Vagina (tissue), 2 donors: ENCODE measurements at regions not wholly inside any gene's neighbourhood (a gene's known extent, or its start where the extent isn't known, plus 50 kb on each side); places are given as distances from the start of the nearest gene placed in this dataset.

ENCODE experiments used
- DNase-seq, 2 donors: peaks; one replicate each; pipeline ENCODE4 v3.0.0-alpha.2; 2017; ENCODE audit errors: extremely low spot score in 2 of 2
- H3K27ac ChIP-seq: fragments of 200-600 bp; sonication (generic); one replicate; pipeline ENCODE4 v1.5.1; 2019
- H3K27me3 ChIP-seq: fragments of 200-600 bp; sonication (generic); one replicate; pipeline ENCODE4 v1.5.1; 2019
- H3K36me3 ChIP-seq, 2 donors: fragments of 200-600 bp; sonication (generic); one replicate each; pipeline ENCODE4 v1.5.1; 2017 to 2019
- H3K4me1 ChIP-seq: fragments of 200-600 bp; sonication (generic); one replicate; pipeline ENCODE4 v1.5.1; 2019
- H3K4me3 ChIP-seq, 2 donors: fragments of 200-600 bp; sonication (generic); 1 replicate in 1 of 2; 2 replicates in 1 of 2; pipeline ENCODE4 v1.5.1; 2016 to 2019
- H3K9me3 ChIP-seq: fragments of 200-600 bp; sonication (generic); one replicate; pipeline ENCODE4 v1.5.1; 2019
- CTCF ChIP-seq, 3 experiments: fragments of 450-650 bp in 2 of 3; fragments of 200-600 bp in 1 of 3; sonication (generic) in 1 of 3; IDR thresholded peaks; one replicate each; pipeline ENCODE4 v1.5.1; 2017 to 2019; ENCODE audit warnings: antibody characterized with exemption in 3 of 3, mild to moderate bottlenecking in 2 of 3, moderate library complexity in 2 of 3
- POLR2A ChIP-seq, 2 donors: fragments of 450-650 bp; IDR thresholded peaks; one replicate each; pipeline ENCODE4 v1.6.1; 2017; ENCODE audit warnings: antibody characterized with exemption in 2 of 2, mild to moderate bottlenecking in 2 of 2, moderate library complexity in 2 of 2
- POLR2AphosphoS5 ChIP-seq, 2 donors: sonication (generic); formaldehyde crosslinking; IDR thresholded peaks; one replicate each; pipeline ENCODE4 v1.9.0; 2017; ENCODE audit warnings: antibody characterized with exemption in 2 of 2, mild to moderate bottlenecking in 2 of 2, low read depth in 1 of 2; ENCODE audit not compliant: insufficient read depth in 1 of 2
- intact Hi-C: fragments of 100-400 bp; cut with DNase I; formaldehyde crosslinking; loops from one replicate; pipeline ENCODE4 v1.15.1; 2023

- H3K36me3 ChIP-seq: no peaks in the 10 kb centered on the region
- no peak overlapping the region for H3K4me3 ChIP-seq
- TF ChIP-seq POLR2A (IDR thresholded peaks at IDR 0.05) (no peak), POLR2AphosphoS5 (IDR thresholded peaks at IDR 0.05; ENCODE audit: insufficient read depth in 1 of 2, low read depth in 1 of 2) (no peak), CTCF (IDR thresholded peaks at IDR 0.05) (no peak)
- intact Hi-C loops: no loop called here
- H3K9me3 ChIP-seq: no peaks in the 10 kb centered on the region
- no peak overlapping the region for H3K27ac ChIP-seq
- no peaks in the 10 kb centered on the region for H3K4me1 ChIP-seq
- no peak for DNase-seq
- H3K27me3 ChIP-seq: no peaks in the 10 kb centered on the region
Measured at GRCh38 chr1:4353090-4353856, 301.1 kb upstream of the AJAP1 start.

GRCh38 chr1:4355839-4356238 lies 298.6 kb upstream of the AJAP1 start:
- intact Hi-C loops: no loop called here
- Histone ChIP-seq H3K27ac (no peak overlapping the region), H3K36me3 (no peaks in the 10 kb centered on the region), H3K27me3 (no peaks in the 10 kb centered on the region), H3K9me3 (no peaks in the 10 kb centered on the region), H3K4me1 (no peaks in the 10 kb centered on the region), H3K4me3 (no peak overlapping the region)
- no peak for DNase-seq
- TF ChIP-seq POLR2AphosphoS5 (IDR thresholded peaks at IDR 0.05; ENCODE audit: insufficient read depth in 1 of 2, low read depth in 1 of 2): no peak
- TF ChIP-seq POLR2A (IDR thresholded peaks at IDR 0.05): no peak
- TF ChIP-seq CTCF (IDR thresholded peaks at IDR 0.05): no peak

- intact Hi-C loops: no loop called here
- no peaks in the 10 kb centered on the region for H3K9me3 ChIP-seq
- H3K36me3 ChIP-seq: no peaks in the 10 kb centered on the region
- TF ChIP-seq CTCF (IDR thresholded peaks at IDR 0.05) (no peak), POLR2A (IDR thresholded peaks at IDR 0.05) (no peak), POLR2AphosphoS5 (IDR thresholded peaks at IDR 0.05; ENCODE audit: insufficient read depth in 1 of 2, low read depth in 1 of 2) (no peak)
- H3K27ac ChIP-seq: no peak overlapping the region
- H3K4me1 ChIP-seq: no peaks in the 10 kb centered on the region
- H3K27me3 ChIP-seq: no peaks in the 10 kb centered on the region
- H3K4me3 ChIP-seq: no peak overlapping the region
- DNase-seq: no peak
Measured at GRCh38 chr1:4362314-4363044, 291.9 kb upstream of the AJAP1 start.

GRCh38 chr1:4366091-4366490 lies 288.3 kb upstream of the AJAP1 start:
- Histone ChIP-seq H3K4me3 (no peak overlapping the region), H3K27me3 (no peaks in the 10 kb centered on the region), H3K9me3 (no peaks in the 10 kb centered on the region), H3K36me3 (no peaks in the 10 kb centered on the region), H3K4me1 (no peaks in the 10 kb centered on the region), H3K27ac (no peak overlapping the region)
- no peak for DNase-seq
- no peak for TF ChIP-seq CTCF (IDR thresholded peaks at IDR 0.05)
- no peak for TF ChIP-seq POLR2A (IDR thresholded peaks at IDR 0.05)
- TF ChIP-seq POLR2AphosphoS5 (IDR thresholded peaks at IDR 0.05; ENCODE audit: insufficient read depth in 1 of 2, low read depth in 1 of 2): no peak
- intact Hi-C loops: no loop called here
